SK-N-SH (cell line): ENCODE measurements at regions not wholly inside any gene's neighbourhood (a gene's known extent, or its start where the extent isn't known, plus 50 kb on each side); places are given as distances from the start of the nearest gene placed in this dataset.

ENCODE experiments used
- CTCF ChIA-PET: fragments of 300-600, 350-600 bp; formaldehyde crosslinking; extraction: SDS; loops from one replicate; lab custom pipeline; 2021; lab: Yijun Ruan, JAX
- POLR2A ChIA-PET: fragments of 350-600 bp; sonication (Branson Sonifier 250); formaldehyde crosslinking; extraction: SDS; loops from one replicate; lab custom pipeline; 2020; ENCODE audit warnings: antibody characterized with exemption, inconsistent platforms; lab: Yijun Ruan, JAX
- DNase-seq: peaks from one replicate; pipeline ENCODE4 v3.0.0; 2012
- H2AFZ ChIP-seq: fragments of 200-600 bp; sonication (generic); 2 replicates; pipeline ENCODE4 v1.8.1; 2016; ENCODE audit warnings: antibody characterized with exemption, mild to moderate bottlenecking, low read depth
- H3F3A ChIP-seq: fragments of 200-600 bp; sonication (generic); replicated peaks from 2 replicates; pipeline ENCODE3; 2016; ENCODE audit warnings: antibody characterized with exemption, mild to moderate bottlenecking; ENCODE audit not compliant: insufficient read depth
- H3K27ac ChIP-seq, 2 experiments: fragments of 200-500 bp in 1 of 2; fragments of 200-600 bp in 1 of 2; sonication (Bioruptor generic) in 1 of 2; sonication (generic), shearing (Covaris generic) in 1 of 2; 2 replicates each; pipeline versions ENCODE4 v1.5.1 to v1.6.1; 2014 to 2016; ENCODE audit warnings: low read depth in 2 of 2, inconsistent platforms in 1 of 2, low read length in 1 of 2, mild to moderate bottlenecking in 1 of 2, mixed read lengths in 1 of 2
- H3K27me3 ChIP-seq: fragments of 200-600 bp; sonication (generic), shearing (Covaris generic); 2 replicates; pipeline ENCODE4 v1.6.1; 2016; ENCODE audit warnings: mixed run types; ENCODE audit not compliant: insufficient read depth
- H3K36me3 ChIP-seq, 2 experiments: fragments of 200-500 bp in 1 of 2; fragments of 200-600 bp in 1 of 2; sonication (Bioruptor generic) in 1 of 2; sonication (generic) in 1 of 2; replicated peaks in 1 of 2; 2 replicates each; pipeline versions ENCODE3 to v1.5.1; 2014 to 2016; ENCODE audit warnings: low read length in 1 of 2, mild to moderate bottlenecking in 1 of 2; ENCODE audit not compliant: insufficient read depth in 2 of 2, control insufficient read depth in 1 of 2
- H3K4me1 ChIP-seq, 2 experiments: fragments of 200-500 bp in 1 of 2; fragments of 200-600 bp in 1 of 2; sonication (Bioruptor generic) in 1 of 2; sonication (generic), shearing (Covaris generic) in 1 of 2; 2 replicates each; pipeline versions ENCODE4 v1.5.1 to v1.6.1; 2014 to 2016; ENCODE audit warnings: low read depth in 1 of 2, low read length in 1 of 2, mixed run types in 1 of 2; ENCODE audit not compliant: insufficient read depth in 2 of 2, control insufficient read depth in 1 of 2
- H3K4me2 ChIP-seq: fragments of 200-600 bp; sonication (generic), shearing (Covaris generic); 2 replicates; pipeline ENCODE4 v1.6.1; 2017; ENCODE audit warnings: mixed run types
- H3K4me3 ChIP-seq, 2 experiments: fragments of 200-500 bp in 1 of 2; fragments of 200-600 bp in 1 of 2; sonication (Bioruptor generic) in 1 of 2; sonication (generic), shearing (Covaris generic) in 1 of 2; 2 replicates each; pipeline versions ENCODE4 v1.5.1 to v1.8.1; 2014 to 2016; ENCODE audit warnings: low read depth in 2 of 2, inconsistent platforms in 1 of 2, low read length in 1 of 2, mild to moderate bottlenecking in 1 of 2, mixed read lengths in 1 of 2, moderate library complexity in 1 of 2
- H3K79me2 ChIP-seq: fragments of 200-600 bp; sonication (generic); 2 replicates; pipeline ENCODE4 v1.8.1; 2017; ENCODE audit warnings: mild to moderate bottlenecking; ENCODE audit not compliant: insufficient read depth
- H3K9ac ChIP-seq: fragments of 200-600 bp; sonication (generic); 2 replicates; pipeline ENCODE4 v1.6.1; 2017; ENCODE audit warnings: mixed run types
- H3K9me2 ChIP-seq: fragments of 200-600 bp; sonication (generic); 2 replicates; pipeline ENCODE4 v1.6.1; 2017; ENCODE audit warnings: mixed run types
- H3K9me3 ChIP-seq: fragments of 200-600 bp; sonication (generic); 2 replicates; pipeline ENCODE4 v1.6.1; 2017; ENCODE audit warnings: mixed run types, mild to moderate bottlenecking, moderate library complexity
- H4K20me1 ChIP-seq: fragments of 200-600 bp; sonication (generic); 2 replicates; pipeline ENCODE4 v1.6.1; 2017; ENCODE audit warnings: mild to moderate bottlenecking, mixed run types; ENCODE audit not compliant: insufficient read depth
- CHD2 ChIP-seq: fragments of 150-350 bp; IDR thresholded peaks from 2 replicates; pipeline ENCODE4 v1.6.1; 2018; ENCODE audit warnings: low read length; ENCODE audit not compliant: partially characterized antibody
- EZH2phosphoT487 ChIP-seq: fragments of 200-600 bp; sonication (generic); IDR thresholded peaks from 2 replicates; pipeline ENCODE4 v1.6.1; 2017; ENCODE audit warnings: low read depth, mixed run types, mild to moderate bottlenecking, antibody characterized with exemption, moderate library complexity, borderline replicate concordance
- FOSL2 ChIP-seq: IDR thresholded peaks from 2 replicates; pipeline ENCODE4 v1.4.0; 2012; ENCODE audit warnings: low read depth, mild to moderate bottlenecking, moderate library complexity, borderline replicate concordance
- FOXM1 ChIP-seq: IDR thresholded peaks from 2 replicates; pipeline ENCODE4 v1.4.0; 2012; ENCODE audit warnings: low read depth, mild to moderate bottlenecking
- GABPA ChIP-seq: IDR thresholded peaks from 2 replicates; pipeline ENCODE4 v1.4.0; 2012; ENCODE audit warnings: low read depth, mild to moderate bottlenecking
- GATA2 ChIP-seq: sonication (generic); formaldehyde crosslinking; IDR thresholded peaks from 2 replicates; pipeline ENCODE4 v1.5.0; 2020; ENCODE audit warnings: mild to moderate bottlenecking, missing genetic modification reagents
- MXI1 ChIP-seq: IDR thresholded peaks from 2 replicates; pipeline ENCODE4 v1.6.1; 2012; ENCODE audit warnings: mild to moderate bottlenecking, low read depth, low read length, improper control_type of control experiment
- NFIC ChIP-seq: IDR thresholded peaks from 2 replicates; pipeline ENCODE4 v1.4.0; 2012; ENCODE audit warnings: borderline replicate concordance
- NRF1 ChIP-seq: IDR thresholded peaks from 2 replicates; pipeline ENCODE4 v1.6.1; 2012; ENCODE audit warnings: low read depth, mild to moderate bottlenecking, low read length
- RCOR1 ChIP-seq: fragments of 150-350 bp; IDR thresholded peaks from 2 replicates; pipeline ENCODE4 v1.6.1; 2017; ENCODE audit warnings: antibody characterized with exemption, low read length
- RXRA ChIP-seq: IDR thresholded peaks from 2 replicates; pipeline ENCODE4 v1.4.0; 2012; ENCODE audit warnings: low read depth, mild to moderate bottlenecking, borderline replicate concordance
- SIN3A ChIP-seq: IDR thresholded peaks from 2 replicates; pipeline ENCODE4 v1.6.1; 2012; ENCODE audit warnings: low read depth, mild to moderate bottlenecking, low read length, moderate library complexity, borderline replicate concordance
- SMC3 ChIP-seq: IDR thresholded peaks from 2 replicates; pipeline ENCODE4 v1.6.1; 2012; ENCODE audit warnings: low read depth, low read length, improper control_type of control experiment
- TAF1 ChIP-seq: IDR thresholded peaks from 2 replicates; pipeline ENCODE4 v1.6.1; 2012; ENCODE audit warnings: low read depth, mild to moderate bottlenecking, low read length, moderate library complexity, borderline replicate concordance
- TCF12 ChIP-seq: IDR thresholded peaks from 2 replicates; pipeline ENCODE4 v1.4.0; 2012
- TEAD4 ChIP-seq: IDR thresholded peaks from 2 replicates; pipeline ENCODE4 v1.4.0; 2012; ENCODE audit warnings: mild to moderate bottlenecking, borderline replicate concordance; ENCODE audit not compliant: insufficient read depth
- WGBS: methylation state at CpG from one replicate; pipeline ENCODE4 v1.1.6; 2017; ENCODE audit warnings: low lambda C conversion rate; 5-methylcytosine and 5-hydroxymethylcytosine counted together
- TF ChIP-seq, protein P1 (sequence below): IDR thresholded peaks from 2 replicates; pipeline ENCODE4; 2012
- TF ChIP-seq, protein P2 (sequence below): fragments of 150-350 bp; IDR thresholded peaks from 2 replicates; pipeline ENCODE4 v1.6.1; 2017; ENCODE audit warnings: antibody characterized with exemption, low read length, low read depth, borderline replicate concordance
- TF ChIP-seq, protein P3 (sequence below): IDR thresholded peaks from 2 replicates; pipeline ENCODE4 v1.4.0; 2012; ENCODE audit warnings: low read depth
- TF ChIP-seq, protein P4 (sequence below): fragments of 200-600 bp; sonication (generic); IDR thresholded peaks from 2 replicates; pipeline ENCODE4 v1.6.1; 2017; ENCODE audit warnings: antibody characterized with exemption, mild to moderate bottlenecking, moderate library complexity

DNA sequence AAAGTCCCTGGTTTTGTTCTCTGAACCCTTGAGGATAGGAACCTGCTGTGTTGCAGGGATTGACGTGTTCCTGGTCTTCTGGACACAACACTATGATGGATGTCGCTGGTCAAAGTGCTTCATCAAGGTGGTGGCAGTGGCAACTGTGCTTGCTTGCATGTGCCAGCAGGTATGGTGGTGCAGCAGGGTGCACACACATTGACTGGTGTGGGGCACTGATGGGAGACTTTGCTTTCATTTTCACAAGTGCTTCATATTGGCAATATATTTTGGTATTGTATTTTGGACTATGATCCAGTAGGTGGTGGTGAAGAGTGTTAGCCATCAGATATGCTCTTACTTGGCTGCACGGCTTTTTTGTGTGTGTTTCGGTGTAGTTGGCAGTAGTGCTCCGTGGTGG lies 479.8 kb upstream of the CTNND2 start:
- CTCF ChIA-PET = no interaction called here
- no peak overlapping the region for H3K27ac ChIP-seq
- H3K27me3 ChIP-seq = no peaks in the 10 kb centered on the region
- H3F3A ChIP-seq = no peaks in the 10 kb centered on the region
- H3K4me1 ChIP-seq = no peaks in the 10 kb centered on the region
- POLR2A ChIA-PET = no interaction called here
- no peaks in the 10 kb centered on the region for H3K79me2 ChIP-seq
- TF ChIP-seq FOXM1 (no peak), EZH2phosphoT487 (no peak), RCOR1 (no peak), NFIC (no peak), SMC3 (no peak), TEAD4 (no peak), SIN3A (no peak), CHD2 (no peak), GATA2 (CRISPR knock-in tag) (no peak), FOSL2 (no peak)
- TF ChIP-seq, protein P1, sequence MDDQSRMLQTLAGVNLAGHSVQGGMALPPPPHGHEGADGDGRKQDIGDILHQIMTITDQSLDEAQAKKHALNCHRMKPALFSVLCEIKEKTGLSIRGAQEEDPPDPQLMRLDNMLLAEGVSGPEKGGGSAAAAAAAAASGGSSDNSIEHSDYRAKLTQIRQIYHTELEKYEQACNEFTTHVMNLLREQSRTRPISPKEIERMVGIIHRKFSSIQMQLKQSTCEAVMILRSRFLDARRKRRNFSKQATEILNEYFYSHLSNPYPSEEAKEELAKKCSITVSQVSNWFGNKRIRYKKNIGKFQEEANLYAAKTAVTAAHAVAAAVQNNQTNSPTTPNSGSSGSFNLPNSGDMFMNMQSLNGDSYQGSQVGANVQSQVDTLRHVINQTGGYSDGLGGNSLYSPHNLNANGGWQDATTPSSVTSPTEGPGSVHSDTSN = no peak
- TF ChIP-seq, protein P2, sequence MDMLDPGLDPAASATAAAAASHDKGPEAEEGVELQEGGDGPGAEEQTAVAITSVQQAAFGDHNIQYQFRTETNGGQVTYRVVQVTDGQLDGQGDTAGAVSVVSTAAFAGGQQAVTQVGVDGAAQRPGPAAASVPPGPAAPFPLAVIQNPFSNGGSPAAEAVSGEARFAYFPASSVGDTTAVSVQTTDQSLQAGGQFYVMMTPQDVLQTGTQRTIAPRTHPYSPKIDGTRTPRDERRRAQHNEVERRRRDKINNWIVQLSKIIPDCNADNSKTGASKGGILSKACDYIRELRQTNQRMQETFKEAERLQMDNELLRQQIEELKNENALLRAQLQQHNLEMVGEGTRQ = no peak
- no peaks in the 10 kb centered on the region for H3K36me3 ChIP-seq
- no peak overlapping the region for H3K9ac ChIP-seq
- no peaks in the 10 kb centered on the region for H3K9me2 ChIP-seq
- WGBS = 11% methylated on average over 5 of the region's 5 CpGs
- no peak overlapping the region for H2AFZ ChIP-seq
- no peaks in the 10 kb centered on the region for H4K20me1 ChIP-seq
- H3K4me3 ChIP-seq = no peak overlapping the region
- no peak overlapping the region for H3K4me2 ChIP-seq
- no peaks in the 10 kb centered on the region for H3K9me3 ChIP-seq
- no peak for DNase-seq

DNA sequence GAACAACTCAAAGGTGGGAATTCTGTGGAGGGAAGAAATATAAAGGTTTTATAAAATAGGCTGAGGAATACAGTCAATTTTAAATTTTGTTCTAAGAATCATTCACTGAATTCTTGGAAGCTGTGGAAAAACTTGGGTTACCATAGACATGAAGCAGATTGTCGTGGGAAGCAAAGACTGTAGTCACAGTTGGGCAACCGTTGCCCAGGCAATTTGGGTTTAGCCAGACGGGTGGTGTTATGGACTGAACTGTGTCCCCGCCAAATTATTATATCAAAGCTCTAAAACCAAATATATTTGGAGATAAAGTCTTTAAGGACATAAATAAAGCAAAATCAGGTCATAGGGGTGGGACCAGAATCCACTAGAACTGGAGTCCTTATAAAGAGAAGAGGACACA lies 463.7 kb upstream of the CTNND2 start:
- WGBS = 1% methylated on average over 4 of the region's 4 CpGs
- POLR2A ChIA-PET = no interaction called here

More for the DNA sequence above, 463.7 kb upstream of the CTNND2 start:
- no peak overlapping the region for H3K4me3 ChIP-seq
- no peaks in the 10 kb centered on the region for H4K20me1 ChIP-seq
- CTCF ChIA-PET = no interaction called here
- no peak overlapping the region for H3K27ac ChIP-seq
- no peak overlapping the region for H3K4me2 ChIP-seq
- no peaks in the 10 kb centered on the region for H3K9me3 ChIP-seq
- no peaks in the 10 kb centered on the region for H3K36me3 ChIP-seq
- H2AFZ ChIP-seq = no peak overlapping the region
- no peaks in the 10 kb centered on the region for H3K4me1 ChIP-seq
- no peak overlapping the region for H3K9ac ChIP-seq
- H3K27me3 ChIP-seq = no peaks in the 10 kb centered on the region
- H3F3A ChIP-seq = no peaks in the 10 kb centered on the region
- H3K9me2 ChIP-seq = no peaks in the 10 kb centered on the region
- DNase-seq = no peak
- no peaks in the 10 kb centered on the region for H3K79me2 ChIP-seq
- TF ChIP-seq NFIC = no peak
- TF ChIP-seq RXRA = no peak
- TF ChIP-seq SMC3 = no peak
- no peak for TF ChIP-seq TAF1
- no peak for TF ChIP-seq TCF12
- TF ChIP-seq NRF1 = no peak
- no peak for TF ChIP-seq FOSL2
- no peak for TF ChIP-seq GABPA
- TF ChIP-seq, protein P3, sequence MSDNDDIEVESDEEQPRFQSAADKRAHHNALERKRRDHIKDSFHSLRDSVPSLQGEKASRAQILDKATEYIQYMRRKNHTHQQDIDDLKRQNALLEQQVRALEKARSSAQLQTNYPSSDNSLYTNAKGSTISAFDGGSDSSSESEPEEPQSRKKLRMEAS = no peak
- TF ChIP-seq, protein P4, sequence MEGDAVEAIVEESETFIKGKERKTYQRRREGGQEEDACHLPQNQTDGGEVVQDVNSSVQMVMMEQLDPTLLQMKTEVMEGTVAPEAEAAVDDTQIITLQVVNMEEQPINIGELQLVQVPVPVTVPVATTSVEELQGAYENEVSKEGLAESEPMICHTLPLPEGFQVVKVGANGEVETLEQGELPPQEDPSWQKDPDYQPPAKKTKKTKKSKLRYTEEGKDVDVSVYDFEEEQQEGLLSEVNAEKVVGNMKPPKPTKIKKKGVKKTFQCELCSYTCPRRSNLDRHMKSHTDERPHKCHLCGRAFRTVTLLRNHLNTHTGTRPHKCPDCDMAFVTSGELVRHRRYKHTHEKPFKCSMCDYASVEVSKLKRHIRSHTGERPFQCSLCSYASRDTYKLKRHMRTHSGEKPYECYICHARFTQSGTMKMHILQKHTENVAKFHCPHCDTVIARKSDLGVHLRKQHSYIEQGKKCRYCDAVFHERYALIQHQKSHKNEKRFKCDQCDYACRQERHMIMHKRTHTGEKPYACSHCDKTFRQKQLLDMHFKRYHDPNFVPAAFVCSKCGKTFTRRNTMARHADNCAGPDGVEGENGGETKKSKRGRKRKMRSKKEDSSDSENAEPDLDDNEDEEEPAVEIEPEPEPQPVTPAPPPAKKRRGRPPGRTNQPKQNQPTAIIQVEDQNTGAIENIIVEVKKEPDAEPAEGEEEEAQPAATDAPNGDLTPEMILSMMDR = no peak
- TF ChIP-seq MXI1 = no peak
- TF ChIP-seq, all 33 proteins: peak for 0
